Activated CD8-positive, alpha-beta memory T cell treated with anti-CD3 and anti-CD28 coated beads for 36 hours (primary cell): ENCODE measurements at regions not wholly inside any gene's neighbourhood (a gene's known extent, or its start where the extent isn't known, plus 50 kb on each side); places are given as distances from the start of the nearest gene placed in this dataset.

ENCODE experiments used
- CTCF ChIA-PET: fragments of 350-600 bp; sonication (Branson Sonifier 250); formaldehyde crosslinking; loops from one replicate; lab custom pipeline; 2021; ENCODE audit warnings: antibody characterized with exemption; lab: Charles Lee
- POLR2A ChIA-PET: fragments of 350-600 bp; sonication (Branson Sonifier 250); formaldehyde crosslinking; loops from one replicate; lab custom pipeline; 2021; ENCODE audit warnings: antibody characterized with exemption; lab: Charles Lee

DNA sequence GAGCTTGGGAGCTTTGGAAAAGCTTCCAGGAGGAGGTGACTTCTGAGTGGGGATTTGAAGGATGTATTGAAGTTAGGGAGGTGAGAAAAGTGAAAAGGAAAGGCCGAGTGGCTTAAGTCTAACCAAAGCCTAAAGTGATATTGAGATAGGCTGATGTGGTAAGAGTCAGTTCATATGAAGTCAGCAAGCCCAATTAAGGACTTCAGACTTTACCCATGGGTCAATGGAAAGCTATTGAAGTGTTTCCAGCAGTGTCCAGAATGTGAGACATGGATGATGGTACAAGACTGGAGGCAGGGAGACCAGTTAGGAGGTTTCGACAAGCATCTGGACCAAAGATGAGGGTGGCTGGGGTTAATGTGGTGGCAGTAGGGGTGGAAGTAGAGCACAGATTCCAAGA is 134.3 kb upstream of the WWC1 start:
- ChIA-PET POLR2A (no interaction called here), CTCF (no interaction called here)

DNA sequence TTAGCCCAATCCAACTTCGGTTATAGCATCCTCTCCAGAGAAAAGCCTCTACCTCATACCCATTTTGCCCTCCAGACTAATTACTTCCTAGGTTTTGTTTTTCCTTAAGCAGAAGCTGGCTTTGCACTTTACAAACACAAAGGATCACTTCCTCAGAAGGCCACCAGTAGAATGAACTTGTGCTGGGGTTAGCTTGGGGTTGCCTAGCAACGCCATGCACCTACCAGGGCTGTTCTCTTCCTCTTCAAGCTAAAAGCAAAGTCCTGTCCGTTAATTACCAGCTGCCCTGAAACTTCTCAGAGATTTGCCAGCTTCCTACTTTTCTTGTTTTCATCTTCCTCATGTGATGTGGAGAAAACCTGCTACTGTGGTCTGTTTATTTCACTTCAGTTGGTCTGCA is 132.0 kb upstream of the WWC1 start:
- CTCF ChIA-PET, result no interaction called here
- POLR2A ChIA-PET, result no interaction called here

DNA sequence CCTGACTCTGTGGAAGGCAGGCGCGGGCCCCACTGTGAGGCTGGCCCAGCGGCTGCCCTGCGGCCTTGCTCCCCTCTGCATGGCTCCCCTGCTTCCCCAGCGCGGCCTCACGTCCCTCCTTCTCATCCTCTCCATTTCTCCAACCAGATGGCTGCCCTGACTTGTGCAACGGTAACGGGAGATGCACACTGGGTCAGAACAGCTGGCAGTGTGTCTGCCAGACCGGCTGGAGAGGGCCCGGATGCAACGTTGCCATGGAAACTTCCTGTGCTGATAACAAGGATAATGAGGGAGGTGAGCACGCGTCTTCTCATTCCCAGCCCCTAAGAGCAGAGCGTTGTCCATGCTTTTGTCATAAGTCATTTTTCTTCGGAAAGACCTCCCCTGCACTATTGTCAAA is 129.0 kb upstream of the WWC1 start:
- ChIA-PET POLR2A (no interaction called here), CTCF (no interaction called here)

DNA sequence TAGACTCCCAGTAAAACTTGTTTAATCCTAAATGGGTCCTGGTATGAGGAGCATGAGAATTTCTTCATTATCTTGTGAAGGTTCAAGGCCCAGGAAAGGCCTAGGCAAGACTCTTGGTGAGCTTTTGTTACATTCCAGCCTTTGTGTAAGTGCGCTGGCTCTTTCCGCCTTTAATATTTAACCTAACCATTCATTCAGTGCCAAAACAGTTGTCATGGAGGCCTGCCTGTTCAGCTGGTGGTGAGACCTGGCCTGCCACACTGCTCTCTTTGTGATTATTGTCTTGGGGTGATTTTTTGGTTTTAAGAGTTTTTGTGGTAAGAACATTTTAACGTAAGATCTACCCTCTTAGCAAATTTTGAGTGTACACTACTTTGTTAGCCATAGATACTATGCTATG is 127.5 kb upstream of the WWC1 start:
- ChIA-PET CTCF (no interaction called here), POLR2A (no interaction called here)

DNA sequence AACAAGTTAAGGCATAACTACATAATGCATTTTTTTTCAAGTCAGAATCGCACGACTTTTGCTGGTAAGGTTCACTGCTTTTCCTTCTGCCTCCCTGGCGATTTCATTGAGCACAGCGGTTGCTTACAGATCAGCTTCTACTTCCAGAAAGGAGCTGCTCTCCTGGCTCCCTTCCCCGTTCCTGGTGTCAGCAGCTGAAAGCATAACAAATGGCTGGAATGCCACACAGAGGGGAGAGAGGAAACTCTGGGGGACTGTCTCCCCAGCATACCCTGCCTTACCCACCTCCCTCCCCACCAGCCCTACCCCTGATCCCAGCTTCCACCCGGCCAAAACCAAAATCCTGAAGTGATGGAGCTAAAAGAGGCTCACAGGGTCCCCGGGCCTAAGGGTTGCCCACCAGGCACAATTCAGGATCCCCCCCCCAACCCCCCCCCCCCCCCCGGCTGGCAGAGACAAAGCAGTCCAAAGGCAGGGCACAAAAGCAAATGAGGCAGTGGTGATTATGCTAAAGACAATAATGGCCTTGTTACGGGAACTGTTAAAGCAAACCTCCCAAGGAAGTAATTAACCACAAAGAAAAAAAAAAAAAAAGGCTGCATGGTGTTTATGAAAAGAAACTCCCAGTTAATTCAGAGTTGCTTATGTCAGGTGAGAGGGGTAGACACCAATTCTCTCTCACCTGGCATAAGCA is 126.1 kb upstream of the WWC1 start:
- POLR2A ChIA-PET, result no interaction called here
- CTCF ChIA-PET, result no interaction called here

DNA sequence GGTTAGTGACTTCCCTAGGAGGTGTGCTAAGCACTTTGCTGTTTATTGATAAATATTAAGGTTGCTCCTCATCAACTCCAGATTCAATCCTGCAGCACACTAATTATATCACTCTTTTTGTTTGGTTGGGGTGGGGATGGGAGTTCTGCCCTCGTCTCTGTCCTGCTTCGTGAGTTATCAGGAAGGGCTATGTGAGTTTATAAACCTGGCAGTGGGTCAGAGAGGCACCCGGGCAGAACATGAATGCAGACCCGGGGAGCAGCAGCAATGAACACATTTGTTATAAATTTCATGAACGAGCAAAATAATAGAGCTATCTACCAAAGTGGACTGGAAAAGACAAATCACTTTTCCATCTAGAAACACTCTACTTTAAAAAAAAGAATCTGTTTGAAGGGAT is 125.5 kb upstream of the WWC1 start:
- ChIA-PET CTCF (no interaction called here), POLR2A (no interaction called here)

DNA sequence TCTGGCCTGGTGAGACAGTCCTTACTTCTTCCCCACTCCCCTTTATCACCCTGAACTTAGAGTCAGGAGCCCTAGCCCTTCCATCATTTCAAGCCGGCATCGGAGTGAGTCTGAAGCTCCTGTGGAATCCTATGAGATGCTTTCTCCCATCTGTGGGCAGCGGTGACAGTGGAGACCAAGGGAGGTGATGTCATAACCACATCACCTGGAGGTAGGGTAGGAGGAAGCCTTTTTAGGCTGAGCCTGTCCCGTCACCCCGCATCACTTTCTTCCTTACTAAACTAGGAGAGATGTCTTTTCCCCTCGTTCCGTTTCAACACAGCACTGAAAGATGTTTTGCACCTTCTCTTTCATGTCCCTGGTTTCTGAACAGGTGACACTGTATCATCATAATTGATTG is 124.1 kb upstream of the WWC1 start:
- CTCF ChIA-PET, result interaction anchor here (0.7 kb wide), 1 partner anchor 41 kb away, joined by 3 read pairs; no protein-coding TSS in a partner anchor
- POLR2A ChIA-PET, result no interaction called here

DNA sequence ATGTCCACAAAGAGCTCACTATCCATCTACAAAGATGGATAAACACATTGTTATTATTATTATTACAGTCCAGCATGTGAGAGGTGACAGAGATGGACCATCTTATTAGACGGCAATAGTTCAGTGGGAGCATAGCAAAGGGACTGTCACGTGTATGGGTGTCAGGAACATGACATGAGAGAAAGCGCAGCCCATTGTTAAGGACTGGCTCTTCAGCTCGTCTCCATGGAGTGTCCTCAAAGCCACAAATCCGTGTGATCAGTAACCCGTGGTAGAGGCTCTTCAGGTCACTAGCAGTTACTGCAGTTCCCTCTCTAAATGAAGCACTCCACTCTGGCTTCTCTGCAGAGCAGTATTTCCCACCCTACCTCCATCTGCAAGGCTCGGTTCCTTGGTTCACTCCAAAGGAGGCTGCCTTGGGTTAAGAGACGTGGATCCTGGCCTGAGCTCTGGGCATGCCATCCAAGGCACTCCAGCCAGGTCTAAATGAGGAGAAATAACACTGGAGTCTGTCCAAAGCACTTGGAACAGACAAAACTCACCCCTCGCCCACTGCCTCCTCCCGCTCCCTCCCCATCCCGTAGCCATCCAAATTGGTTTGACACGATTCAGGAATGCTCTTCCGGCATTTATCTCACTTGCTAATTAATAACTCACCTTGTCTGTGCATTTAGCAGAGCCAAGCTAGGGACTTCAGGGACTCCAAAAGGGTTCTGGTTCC is 122.3 kb upstream of the WWC1 start:
- ChIA-PET POLR2A (no interaction called here), CTCF (no interaction called here)

DNA sequence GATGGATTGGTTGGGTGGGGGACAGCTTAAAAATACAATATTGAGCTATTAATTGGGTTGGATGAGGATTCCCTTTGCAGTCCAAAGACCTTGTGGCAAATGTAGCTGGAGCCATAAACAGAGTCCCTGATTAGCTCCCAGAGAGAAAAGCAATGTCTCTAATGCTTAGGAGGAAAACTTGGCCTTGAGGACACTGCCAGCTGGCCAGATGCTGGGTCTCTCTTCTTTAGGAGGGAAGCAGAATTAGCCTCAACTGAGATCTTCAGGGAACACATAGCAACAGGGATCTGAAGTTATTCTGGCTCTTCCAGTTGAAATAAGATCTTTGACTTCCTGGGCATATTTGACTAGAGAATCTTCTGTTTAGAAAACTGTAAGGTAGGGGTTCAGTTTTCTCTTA is 121.7 kb upstream of the WWC1 start:
- CTCF ChIA-PET, result no interaction called here

DNA sequence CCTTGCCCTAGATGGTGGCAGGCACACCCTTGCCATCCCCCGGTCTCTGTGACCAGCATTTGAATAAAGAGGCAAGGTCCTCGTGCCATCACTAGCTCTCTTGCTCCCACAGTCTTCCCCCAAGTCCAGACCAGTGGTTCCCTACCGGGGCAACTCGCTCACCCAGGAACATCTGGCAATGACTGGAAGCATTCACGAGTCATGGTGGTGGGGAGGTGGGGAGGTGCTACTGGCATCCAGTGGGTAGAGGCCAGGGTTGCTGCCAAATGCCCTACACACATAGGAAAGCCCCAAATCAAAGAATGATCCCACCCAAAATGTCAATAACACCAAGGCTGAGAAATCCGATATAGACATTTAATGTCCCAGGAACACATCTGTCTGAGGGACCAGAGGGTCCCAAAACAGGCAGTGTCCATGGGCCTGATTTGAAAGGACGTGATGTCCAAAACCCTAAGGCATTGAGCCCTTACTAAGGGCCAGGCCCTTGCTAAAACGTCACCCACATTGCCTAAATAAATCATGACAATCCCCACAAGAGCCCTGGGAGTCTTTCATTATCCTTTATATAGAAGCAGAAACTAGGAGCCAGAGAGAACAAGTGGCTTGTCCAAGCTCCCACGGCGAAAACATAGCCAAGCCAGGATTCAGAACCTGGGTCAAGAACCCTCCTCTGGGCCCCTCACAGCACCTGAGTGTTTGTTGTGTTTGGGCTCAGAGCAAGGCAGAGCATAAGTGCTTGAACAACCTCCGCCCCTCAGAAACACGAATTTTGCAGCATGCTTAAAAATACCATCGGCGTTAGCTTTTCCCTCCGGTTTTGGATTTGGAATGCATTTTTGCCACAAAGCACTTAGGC is 119.3 kb upstream of the WWC1 start:
- CTCF ChIA-PET, result no interaction called here
- POLR2A ChIA-PET, result interaction anchor here (0.5 kb wide), 1 partner anchor 36 kb away, joined by 3 read pairs; no protein-coding TSS in a partner anchor

More for the DNA sequence above, 121.7 kb upstream of the WWC1 start:
- POLR2A ChIA-PET, result interaction anchor here (0.6 kb wide), 1 partner anchor 10 kb away, joined by 3 read pairs; no protein-coding TSS in a partner anchor

DNA sequence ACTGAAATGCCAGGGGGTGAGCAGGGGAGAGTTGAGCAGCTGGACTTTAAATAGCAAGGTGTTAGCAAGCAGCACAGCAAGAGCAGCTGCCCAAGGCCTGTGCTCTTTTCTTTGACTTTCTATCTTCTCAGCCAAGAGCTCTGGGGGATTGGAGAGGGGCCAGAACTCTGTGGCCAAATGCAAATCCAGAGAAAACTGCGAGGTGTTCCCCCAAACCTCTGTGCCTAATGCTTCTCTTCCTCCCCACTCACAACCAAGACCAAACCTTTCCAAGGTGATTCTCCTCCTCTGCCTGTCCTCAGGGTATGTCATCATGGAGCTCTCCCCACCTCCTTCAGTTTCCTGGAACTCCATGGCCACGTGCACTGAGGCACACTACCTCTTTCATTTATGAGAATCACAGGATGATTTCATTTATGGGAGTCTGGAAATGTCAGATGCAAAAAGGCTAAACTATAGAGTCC is 118.7 kb upstream of the WWC1 start:
- POLR2A ChIA-PET, result no interaction called here
- CTCF ChIA-PET, result no interaction called here

DNA sequence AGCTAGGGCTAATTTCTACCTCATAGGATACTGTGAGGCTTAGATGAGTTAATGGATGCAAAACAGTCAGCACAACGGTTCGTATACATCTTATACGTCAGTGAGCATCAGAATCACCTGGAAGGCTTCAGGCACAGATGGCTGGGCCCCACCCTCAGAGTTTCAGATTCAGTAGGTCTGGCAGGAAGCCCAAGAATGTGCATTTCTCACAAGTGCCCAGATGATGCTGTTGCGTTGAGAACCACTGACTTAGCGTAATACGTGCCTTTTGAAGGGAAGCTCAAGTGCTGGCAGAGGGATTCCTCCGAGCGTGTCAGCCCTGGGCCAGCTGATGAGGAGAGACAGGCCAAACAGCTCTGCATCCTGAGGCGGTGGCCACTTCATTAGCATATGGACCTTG is 117.1 kb upstream of the WWC1 start:
- CTCF ChIA-PET, result no interaction called here

DNA sequence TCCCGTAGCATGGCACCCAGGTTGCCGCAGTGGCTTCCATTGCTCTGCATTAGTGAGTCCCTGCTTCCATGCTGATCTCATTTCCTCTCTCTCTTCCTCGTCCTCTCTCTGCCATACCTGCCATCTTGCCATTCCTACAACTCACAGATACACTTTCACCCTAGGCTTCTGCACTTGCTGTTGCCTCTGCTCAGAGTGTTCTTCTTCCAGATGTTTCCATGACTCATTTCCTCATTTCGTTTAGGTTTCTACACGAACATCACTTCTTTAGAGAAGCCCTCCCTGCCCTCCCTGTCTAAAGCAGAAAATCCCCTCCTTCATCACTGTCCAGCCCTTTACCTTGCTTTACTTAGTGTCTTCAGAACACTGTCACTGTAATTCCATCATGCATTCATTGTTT is 115.2 kb upstream of the WWC1 start:
- ChIA-PET POLR2A (no interaction called here), CTCF (no interaction called here)

More for the DNA sequence above, 117.1 kb upstream of the WWC1 start:
- POLR2A ChIA-PET, result no interaction called here

DNA sequence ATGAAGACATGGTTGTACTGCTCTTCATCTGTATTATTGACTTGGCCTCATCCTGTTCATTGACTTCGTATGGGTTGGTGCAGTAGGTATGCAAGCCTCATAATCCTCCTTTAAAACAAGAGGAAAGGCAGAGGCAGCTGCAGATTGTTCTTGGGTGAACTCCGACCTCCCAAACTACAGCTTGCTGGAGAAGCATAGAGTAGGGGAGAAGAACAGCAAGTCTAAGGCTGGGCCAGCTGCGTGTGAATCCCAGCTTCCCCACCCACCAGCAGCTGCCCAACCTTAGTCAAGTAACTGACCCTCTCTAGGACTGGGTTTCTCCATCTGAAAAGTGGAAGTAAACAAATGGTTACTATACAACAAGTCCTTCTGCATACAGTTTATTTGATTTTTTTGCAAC is 114.5 kb upstream of the WWC1 start:
- CTCF ChIA-PET, result no interaction called here
- POLR2A ChIA-PET, result no interaction called here

DNA sequence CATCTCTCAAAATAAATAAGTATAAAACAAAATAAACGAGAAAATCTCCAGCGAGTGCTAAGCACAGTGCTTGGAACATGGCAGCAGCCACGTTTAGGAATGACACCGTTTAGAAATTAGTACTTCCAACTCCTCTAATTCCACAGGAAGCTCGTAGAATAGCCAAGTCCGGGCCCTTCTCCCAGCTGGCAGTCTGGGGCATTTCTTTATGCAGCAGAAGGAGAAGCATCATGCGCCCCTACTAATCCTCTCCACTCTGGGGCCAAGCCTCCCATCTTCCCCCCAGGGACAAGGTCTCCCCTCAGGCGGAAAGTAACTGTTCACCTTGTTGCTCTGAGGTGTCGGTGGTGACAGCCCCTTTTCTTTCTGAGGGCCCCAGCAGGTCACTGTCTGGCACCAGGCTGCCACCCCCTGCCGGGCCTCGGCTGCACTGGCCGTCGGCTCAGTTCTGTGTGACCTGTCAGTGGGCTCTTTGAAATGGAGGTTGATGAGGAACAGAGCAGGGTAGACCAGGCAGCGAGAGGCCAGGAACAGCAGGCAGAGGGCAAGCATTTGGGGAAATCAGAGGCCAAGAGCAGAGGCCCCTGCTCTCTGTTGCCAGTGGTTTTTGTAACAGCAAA is 113.5 kb upstream of the WWC1 start:
- POLR2A ChIA-PET, result no interaction called here
- CTCF ChIA-PET, result no interaction called here

DNA sequence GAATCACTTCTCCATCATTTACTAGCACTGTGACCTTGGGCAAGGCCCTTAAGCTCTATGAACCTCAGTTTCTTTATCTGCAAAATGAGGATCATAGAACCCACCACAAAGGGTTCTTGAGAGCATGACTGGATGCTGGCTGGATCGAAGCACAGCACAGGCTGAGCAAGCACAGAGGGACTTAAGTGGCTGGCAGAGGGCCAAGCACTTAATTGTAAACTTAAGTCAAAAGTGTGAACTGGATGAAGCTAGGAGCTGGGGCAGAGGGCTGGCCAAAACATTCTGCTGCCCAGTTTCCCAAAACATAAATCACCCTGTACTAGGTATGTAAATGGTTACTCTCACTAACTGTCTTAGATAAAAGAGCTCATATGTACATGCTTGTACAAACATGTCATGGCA is 112.3 kb upstream of the WWC1 start:
- POLR2A ChIA-PET, result interaction anchor here (0.7 kb wide), 1 partner anchor 9 kb away, joined by 3 read pairs; no protein-coding TSS in a partner anchor
- CTCF ChIA-PET, result no interaction called here

DNA sequence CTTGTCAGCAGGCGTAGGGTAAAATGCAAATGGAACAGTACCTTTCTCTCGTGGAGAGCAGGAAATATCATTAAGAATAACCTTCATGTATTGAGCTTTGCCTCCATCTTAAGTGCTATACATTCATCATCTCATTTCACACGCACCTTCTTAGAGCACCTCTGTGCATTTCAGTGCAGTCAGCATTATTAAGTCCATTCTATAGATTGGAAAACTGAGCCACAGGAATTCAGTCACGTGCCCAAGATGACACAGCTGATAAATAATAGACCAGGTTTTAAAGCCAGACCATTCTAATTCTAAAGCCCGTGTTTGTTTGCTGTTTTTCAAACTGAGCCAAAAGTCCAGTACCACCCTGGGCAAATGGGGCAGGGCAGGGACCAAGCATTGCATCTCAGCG is 109.2 kb upstream of the WWC1 start:
- CTCF ChIA-PET, result no interaction called here
- POLR2A ChIA-PET, result no interaction called here

DNA sequence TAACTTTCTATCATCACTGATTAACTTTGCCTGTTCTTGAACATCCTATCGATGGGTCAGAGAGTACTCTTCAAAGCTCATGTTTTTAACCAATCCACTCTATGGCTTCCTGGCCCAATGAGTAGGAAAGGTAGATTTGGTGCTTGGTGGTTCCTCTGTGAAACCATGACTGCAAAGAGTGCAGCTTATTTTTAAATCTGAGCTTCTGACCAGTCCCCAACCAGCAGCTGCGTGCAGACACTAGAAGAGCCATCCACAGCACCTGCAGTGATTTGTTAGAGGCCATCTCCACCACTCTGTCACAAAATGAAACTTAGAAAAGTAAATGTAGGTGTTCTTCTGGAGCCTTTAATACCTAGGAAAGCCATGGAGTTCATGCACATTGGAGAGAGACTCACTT is 107.3 kb upstream of the WWC1 start:
- ChIA-PET CTCF (no interaction called here), POLR2A (no interaction called here)

DNA sequence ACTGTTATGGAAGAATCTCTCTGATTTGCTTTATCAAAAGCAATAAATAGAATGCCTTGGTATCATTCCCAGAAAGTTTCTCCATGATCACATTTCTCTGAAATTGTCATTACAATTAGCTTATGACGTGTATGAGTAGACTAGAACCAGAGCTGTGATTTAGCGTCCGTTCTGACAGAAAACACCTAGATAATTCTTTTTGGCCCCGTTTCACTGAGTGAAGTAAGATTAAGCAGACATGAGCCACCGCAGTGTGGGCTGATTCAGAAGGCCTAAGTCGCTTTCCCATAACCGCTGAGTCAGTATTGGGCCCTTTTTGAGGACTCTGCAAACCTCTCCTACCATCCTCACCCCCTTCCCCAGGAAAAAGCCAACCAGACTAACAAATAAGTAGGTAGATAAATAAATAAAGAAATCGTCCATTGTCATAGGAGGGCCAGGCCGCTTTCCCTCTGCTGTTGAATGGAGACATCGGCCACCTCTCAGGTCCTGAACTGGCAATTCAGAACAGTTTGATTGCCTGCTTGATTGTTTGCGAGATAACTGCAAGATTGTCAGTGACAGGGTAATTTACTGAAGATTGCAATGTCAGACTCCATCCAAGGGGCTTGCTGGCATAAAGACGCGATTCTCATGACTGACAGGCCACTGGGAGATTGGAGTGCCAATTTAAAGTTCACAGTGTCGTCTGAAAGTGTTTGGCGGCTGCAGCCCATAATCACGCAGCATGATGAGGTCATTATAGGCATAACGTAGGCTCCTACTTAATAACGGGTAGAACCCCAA is 105.0 kb upstream of the WWC1 start:
- ChIA-PET CTCF (no interaction called here), POLR2A (no interaction called here)
